HEK293T (cell line): ENCODE measurements at regions not wholly inside any gene's neighbourhood (a gene's known extent, or its start where the extent isn't known, plus 50 kb on each side); places are given as distances from the start of the nearest gene placed in this dataset.

Experiments
- BHLHE40 ChIP-seq: fragments of 450-650 bp; IDR thresholded peaks from 2 replicates; pipeline ENCODE4 v1.6.1; 2016; ENCODE audit warnings: mild to moderate bottlenecking, moderate library complexity, borderline replicate concordance
- CTBP1 ChIP-seq: fragments of 450-650 bp; IDR thresholded peaks from 2 replicates; pipeline ENCODE4 v1.6.1; 2016; ENCODE audit warnings: borderline replicate concordance
- ELF4 ChIP-seq: fragments of 450-650 bp; IDR thresholded peaks from 2 replicates; pipeline ENCODE4 v1.6.1; 2017; ENCODE audit warnings: antibody characterized with exemption
- FOXA1 ChIP-seq: fragments of 450-650 bp; IDR thresholded peaks from 2 replicates; pipeline ENCODE4 v1.6.1; 2016; ENCODE audit warnings: mild to moderate bottlenecking
- FOXK2 ChIP-seq: fragments of 450-650 bp; IDR thresholded peaks from 2 replicates; pipeline ENCODE4 v1.6.1; 2016; ENCODE audit warnings: mild to moderate bottlenecking
- FOXM1 ChIP-seq: fragments of 450-650 bp; IDR thresholded peaks from 2 replicates; pipeline ENCODE4 v1.6.1; 2017; ENCODE audit warnings: mild to moderate bottlenecking, borderline replicate concordance
- L3MBTL2 ChIP-seq: fragments of 450-650 bp; conservative IDR thresholded peaks from 2 replicates; pipeline ENCODE4 v1.6.1; 2016; ENCODE audit warnings: mild to moderate bottlenecking
- LEF1 ChIP-seq: fragments of 450-650 bp; IDR thresholded peaks from 2 replicates; pipeline ENCODE4 v1.6.1; 2017; ENCODE audit warnings: mild to moderate bottlenecking, borderline replicate concordance
- NFRKB ChIP-seq: fragments of 450-650 bp; IDR thresholded peaks from 2 replicates; pipeline ENCODE4 v1.6.1; 2016; ENCODE audit warnings: mild to moderate bottlenecking, moderate library complexity
- SP1 ChIP-seq: fragments of 450-650 bp; IDR thresholded peaks from 2 replicates; pipeline ENCODE4 v1.6.1; 2017
- SUZ12 ChIP-seq: fragments of 450-650 bp; IDR thresholded peaks from 2 replicates; pipeline ENCODE4 v1.6.1; 2016; ENCODE audit warnings: mild to moderate bottlenecking
- TARDBP ChIP-seq: fragments of 450-650 bp; IDR thresholded peaks from 2 replicates; pipeline ENCODE4 v1.6.1; 2016

- TF ChIP-seq SP1 (no peak), LEF1 (no peak), FOXA1 (no peak), FOXM1 (no peak), TARDBP (no peak), ELF4 (no peak), CTBP1 (no peak), NFRKB (no peak), L3MBTL2 (no peak), SUZ12 (no peak), BHLHE40 (no peak), FOXK2 (no peak)
Measured at GRCh38 chr4:181181331-181181730, 1061.9 kb upstream of the TENM3 start.
